ENCODE measurements at regions not wholly inside any gene's neighbourhood (a gene's known extent, or its start where the extent isn't known, plus 50 kb on each side); places are given as distances from the start of the nearest gene placed in this dataset.

DNA sequence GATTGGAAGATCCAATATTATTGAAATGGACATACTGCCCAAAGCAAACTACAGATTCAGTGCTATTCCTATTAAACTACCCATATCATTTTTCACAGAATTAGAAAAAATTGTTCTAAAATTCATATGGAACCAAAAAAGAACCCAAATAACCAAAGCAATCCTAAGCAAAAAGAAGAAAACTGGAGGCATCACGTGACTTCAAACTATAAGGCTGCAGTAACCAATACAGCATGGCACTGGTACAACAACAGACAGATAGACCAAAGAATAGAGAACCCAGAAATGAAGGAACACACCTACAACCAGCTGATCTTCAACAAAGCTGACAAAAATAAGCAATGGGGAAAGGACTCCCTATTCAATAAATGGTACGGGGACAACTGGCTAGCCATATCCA lies 765.4 kb downstream of the SORCS3 start:
- TF ChIP-seq, protein P1, sequence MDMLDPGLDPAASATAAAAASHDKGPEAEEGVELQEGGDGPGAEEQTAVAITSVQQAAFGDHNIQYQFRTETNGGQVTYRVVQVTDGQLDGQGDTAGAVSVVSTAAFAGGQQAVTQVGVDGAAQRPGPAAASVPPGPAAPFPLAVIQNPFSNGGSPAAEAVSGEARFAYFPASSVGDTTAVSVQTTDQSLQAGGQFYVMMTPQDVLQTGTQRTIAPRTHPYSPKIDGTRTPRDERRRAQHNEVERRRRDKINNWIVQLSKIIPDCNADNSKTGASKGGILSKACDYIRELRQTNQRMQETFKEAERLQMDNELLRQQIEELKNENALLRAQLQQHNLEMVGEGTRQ (IDR thresholded peaks at IDR 0.05; ENCODE audit: low read length), result no peak
- no peak for TF ChIP-seq EZH2 (IDR thresholded peaks at IDR 0.05; ENCODE audit: low read depth, low read length, severe bottlenecking)
- TF ChIP-seq POLR2AphosphoS5 (IDR thresholded peaks at IDR 0.05; ENCODE audit: low read depth, low read length), result no peak
- TF ChIP-seq RAD21 (IDR thresholded peaks at IDR 0.05 in 1 of 2, conservative IDR thresholded peaks at IDR 0.05 in 1 of 2; ENCODE audit: low read depth in 2 of 2, low read length in 2 of 2), result no peak
- TF ChIP-seq, protein P2, sequence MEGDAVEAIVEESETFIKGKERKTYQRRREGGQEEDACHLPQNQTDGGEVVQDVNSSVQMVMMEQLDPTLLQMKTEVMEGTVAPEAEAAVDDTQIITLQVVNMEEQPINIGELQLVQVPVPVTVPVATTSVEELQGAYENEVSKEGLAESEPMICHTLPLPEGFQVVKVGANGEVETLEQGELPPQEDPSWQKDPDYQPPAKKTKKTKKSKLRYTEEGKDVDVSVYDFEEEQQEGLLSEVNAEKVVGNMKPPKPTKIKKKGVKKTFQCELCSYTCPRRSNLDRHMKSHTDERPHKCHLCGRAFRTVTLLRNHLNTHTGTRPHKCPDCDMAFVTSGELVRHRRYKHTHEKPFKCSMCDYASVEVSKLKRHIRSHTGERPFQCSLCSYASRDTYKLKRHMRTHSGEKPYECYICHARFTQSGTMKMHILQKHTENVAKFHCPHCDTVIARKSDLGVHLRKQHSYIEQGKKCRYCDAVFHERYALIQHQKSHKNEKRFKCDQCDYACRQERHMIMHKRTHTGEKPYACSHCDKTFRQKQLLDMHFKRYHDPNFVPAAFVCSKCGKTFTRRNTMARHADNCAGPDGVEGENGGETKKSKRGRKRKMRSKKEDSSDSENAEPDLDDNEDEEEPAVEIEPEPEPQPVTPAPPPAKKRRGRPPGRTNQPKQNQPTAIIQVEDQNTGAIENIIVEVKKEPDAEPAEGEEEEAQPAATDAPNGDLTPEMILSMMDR (IDR thresholded peaks at IDR 0.05; ENCODE audit: control extremely low read depth in 1 of 3, insufficient read depth in 1 of 3, low read depth in 1 of 3, low read length in 3 of 3), result no peak
- TF ChIP-seq NRF1 (IDR thresholded peaks at IDR 0.05; ENCODE audit: low read depth, low read length), result no peak
- TF ChIP-seq SP1 (IDR thresholded peaks at IDR 0.05; ENCODE audit: low read depth, low read length), result no peak
- no peak for TF ChIP-seq CEBPB (IDR thresholded peaks at IDR 0.05; ENCODE audit: low read depth, low read length)
- TF ChIP-seq SIN3A (conservative IDR thresholded peaks at IDR 0.05 in 1 of 2, IDR thresholded peaks at IDR 0.05 in 1 of 2; ENCODE audit: low read depth in 1 of 2, low read length in 2 of 2), result no peak
- no peak for TF ChIP-seq SRF (IDR thresholded peaks at IDR 0.05; ENCODE audit: low read depth, low read length)
- no peak for TF ChIP-seq EP300 (IDR thresholded peaks at IDR 0.05; ENCODE audit: borderline replicate concordance in 1 of 2, low read depth in 2 of 2, low read length in 2 of 2)
- TF ChIP-seq BACH1 (IDR thresholded peaks at IDR 0.05; ENCODE audit: low read length), result no peak
- no peak for TF ChIP-seq MAFK (IDR thresholded peaks at IDR 0.05; ENCODE audit: low read depth, low read length)
- no peak for TF ChIP-seq GABPA (IDR thresholded peaks at IDR 0.05; ENCODE audit: borderline replicate concordance, insufficient read depth, low read length)
